ENCODE measurements at regions not wholly inside any gene's neighbourhood (a gene's known extent, or its start where the extent isn't known, plus 50 kb on each side); places are given as distances from the start of the nearest gene placed in this dataset.
"Not testable (repeated sequence)": the region's sequence is repeated elsewhere in the genome, so short reads cannot be mapped to it uniquely, and the experiment has no call there.

DNA sequence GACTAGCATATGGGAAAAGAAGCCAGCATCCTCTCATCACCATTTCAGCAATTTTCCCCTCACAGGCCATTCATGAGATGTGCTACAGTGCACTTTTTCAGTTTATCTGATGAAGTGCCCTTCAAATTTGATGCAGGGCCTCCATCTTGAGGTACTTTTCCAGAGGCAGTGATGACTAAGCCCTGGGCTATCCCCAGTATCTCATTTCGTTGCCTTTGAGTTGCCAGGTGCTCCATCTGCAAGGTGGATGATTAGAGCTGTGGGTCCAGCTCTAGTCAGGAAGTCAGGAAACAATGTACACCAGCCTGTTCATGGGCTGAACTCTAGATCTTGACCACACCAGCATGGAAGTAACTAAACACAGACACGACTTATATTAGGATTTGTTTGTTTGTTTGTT is 425.2 kb downstream of the METTL4 start:
- DNase-seq = no peak

GRCh38 chr18:2146754-2147153 is 424.6 kb downstream of the METTL4 start:
- DNase-seq = no peak

- DNase-seq = no peak
These were observed 423.7 kb downstream of the METTL4 start for GRCh38 chr18:2147476-2148230.

- no peak for DNase-seq
These were observed 422.5 kb downstream of the METTL4 start for GRCh38 chr18:2148823-2149222.

- DNase-seq = no peak
These were observed 420.7 kb downstream of the METTL4 start for GRCh38 chr18:2150566-2150965.

- no peak for DNase-seq
These were observed 417.0 kb downstream of the METTL4 start for GRCh38 chr18:2154278-2154677.

DNA sequence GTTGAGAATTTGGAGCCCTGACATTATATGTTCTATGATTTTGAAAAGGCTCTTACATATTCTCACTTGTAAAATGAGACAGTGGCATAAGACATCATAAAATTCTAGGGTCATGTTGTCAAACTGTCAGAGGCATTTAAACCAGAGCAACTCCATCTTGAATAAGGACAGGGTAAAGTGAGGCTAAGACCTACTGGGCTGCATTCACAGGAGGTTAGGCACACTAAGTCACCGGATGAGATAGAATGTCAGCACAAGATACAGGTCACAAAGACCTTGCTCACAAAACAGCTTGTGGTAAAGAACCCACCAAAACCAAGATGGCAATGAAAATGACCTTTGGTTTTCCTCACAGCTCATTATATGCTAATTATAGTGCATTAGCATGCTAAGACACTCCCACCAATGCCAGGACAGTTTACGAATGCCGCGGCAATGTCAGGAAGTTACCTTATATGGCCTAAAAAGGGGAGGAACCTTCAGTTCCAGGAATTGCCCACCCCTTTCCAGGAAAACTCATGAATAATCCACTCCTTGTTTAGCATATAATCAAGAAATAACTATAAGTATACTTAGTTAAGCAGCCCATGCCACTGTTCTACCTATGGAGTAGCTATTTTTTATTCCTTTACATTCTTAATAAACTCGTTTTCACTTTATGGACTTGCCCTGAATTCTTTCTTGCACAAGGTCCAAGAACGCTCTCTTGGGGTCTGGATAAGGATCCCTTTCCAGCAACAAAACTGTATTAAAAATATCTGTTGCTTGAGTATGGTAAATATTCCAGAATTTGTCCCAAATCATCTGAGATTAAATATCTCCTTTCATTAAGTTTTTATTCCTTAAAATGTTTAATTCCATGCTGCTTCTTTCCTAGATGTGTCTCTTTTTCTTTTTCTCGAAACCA is 406.4 kb downstream of the METTL4 start:
- DNase-seq = no peak

DNA sequence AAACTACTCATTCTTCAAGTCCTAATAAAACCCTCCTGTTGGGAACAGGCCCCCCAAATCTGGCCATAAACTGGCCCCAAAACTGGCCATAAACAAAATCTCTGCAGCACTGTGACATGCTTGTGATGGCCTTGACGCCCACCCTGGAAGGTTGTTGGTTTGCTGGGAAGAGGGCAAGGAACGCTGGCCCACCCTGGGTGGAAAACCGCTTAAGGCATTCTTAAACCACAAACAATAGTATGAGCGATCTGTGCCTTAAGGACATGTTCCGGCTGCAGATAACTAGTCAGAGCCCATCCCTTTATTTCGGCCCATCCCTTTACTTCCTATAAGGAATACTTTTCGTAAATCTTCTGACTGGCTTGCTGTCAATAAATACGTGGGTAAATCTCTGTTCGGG is 404.4 kb downstream of the METTL4 start:
- not testable (repeated sequence) for DNase-seq

DNA sequence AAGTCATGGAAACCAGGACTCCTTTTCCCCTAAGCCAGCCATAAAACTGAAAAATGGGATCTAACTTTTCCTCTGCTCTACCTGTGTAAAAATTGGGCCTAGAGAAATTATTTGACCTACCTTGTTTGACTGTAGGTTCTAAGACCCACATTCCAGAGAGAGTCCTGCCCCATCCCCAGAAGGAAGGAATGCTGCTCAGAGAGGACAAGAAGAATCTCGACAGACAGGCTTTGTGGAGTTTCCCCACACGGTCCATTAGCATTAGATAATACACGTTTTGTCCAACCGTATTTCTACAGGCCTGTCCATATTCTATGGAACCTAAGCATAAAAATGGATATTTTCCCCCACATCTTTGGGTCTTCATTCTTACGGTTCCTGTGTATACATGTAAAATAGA is 403.3 kb downstream of the METTL4 start:
- no peak for DNase-seq

GRCh38 chr18:2169656-2170055 is 401.6 kb downstream of the METTL4 start:
- no peak for DNase-seq

DNA sequence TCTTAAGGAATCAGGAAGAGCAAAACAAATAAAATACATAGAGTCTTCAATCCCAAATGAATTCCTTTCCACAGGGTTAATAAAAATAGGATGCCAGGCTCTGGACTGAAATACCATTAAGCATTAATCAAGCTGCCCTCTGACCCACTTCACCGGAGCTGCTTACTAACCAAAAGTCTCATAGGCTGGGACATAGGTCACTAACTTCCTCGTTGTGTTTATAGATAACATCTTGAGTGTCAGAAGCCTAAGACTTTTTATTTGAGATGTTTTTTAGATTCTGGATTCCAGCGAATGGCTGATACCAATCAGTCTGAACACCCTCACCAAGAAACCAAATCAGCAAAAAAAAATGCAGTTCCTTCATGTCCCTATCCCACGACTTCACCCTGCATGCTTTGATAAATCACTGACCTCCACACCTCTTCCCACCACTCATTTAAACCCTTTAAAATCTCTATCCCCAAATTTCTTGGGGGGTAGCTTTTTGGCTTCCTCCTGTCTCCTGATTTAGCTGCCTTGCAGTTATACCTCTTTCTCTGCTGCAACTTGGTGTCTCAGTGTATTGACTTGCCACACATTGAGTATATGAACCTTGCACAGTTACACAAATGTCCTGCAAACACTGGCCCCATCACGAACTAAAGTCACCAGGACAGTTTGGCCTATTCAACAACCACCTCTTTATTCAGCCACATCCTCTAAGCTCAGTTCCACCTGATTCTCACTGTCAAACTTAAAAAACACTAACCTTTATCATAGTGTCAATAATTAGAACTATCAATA is 399.3 kb downstream of the METTL4 start:
- no peak for DNase-seq

DNA sequence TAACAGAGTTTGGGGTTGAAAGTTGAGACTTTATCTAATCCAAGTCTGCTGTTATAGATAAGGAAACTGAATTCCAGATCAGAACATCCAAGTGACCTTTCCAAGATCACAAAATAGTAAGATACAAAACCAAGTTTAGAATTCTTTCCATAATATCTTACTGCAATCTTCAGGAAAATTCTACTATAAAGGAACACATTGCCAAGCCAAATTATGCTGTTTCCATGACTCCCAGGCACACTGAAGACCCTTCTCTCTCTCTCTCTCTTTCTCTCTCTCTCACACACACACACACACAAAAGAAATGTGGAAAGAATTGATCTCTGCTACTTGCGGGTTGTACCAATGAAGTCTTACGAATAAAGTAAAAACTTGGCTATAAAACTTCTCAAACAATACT is 398.4 kb downstream of the METTL4 start:
- DNase-seq = no peak

DNA sequence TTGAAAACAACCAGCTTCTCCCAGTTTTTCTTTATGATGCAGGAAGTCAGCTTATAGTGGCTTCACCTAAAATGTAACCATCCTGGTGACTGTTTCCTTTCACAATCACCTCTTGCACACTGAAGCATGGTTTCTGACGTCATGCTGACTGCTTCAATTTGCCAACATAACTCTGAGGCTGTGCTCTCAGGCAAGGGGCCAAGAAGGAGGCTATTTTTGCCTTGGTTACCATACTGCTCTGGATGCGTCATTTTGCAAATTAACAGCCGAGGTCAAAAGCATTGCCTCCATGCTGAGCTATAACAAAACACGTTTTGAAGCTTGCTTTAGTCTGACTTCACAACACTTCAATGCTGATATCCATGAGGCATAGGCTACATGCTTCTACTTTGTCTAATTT is 397.8 kb downstream of the METTL4 start:
- no peak for DNase-seq

DNA sequence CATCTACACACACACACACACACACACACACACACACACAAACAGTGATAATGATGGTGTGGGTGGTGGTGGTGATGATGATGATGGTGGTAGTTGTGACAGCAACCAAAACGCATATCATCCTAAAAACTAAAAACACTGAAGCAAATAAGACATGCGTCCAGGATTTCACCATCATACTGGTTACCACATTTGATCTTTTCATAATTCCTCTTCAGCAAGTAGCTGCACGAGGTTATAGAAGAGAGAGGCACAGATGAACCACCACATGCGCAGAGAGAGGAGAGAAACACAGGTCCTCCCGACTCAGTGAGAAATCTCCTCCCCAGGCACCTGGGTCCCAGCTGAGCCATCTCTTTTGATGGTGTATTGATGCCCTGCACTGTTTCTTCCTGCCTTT is 393.3 kb downstream of the METTL4 start:
- DNase-seq = no peak

DNA sequence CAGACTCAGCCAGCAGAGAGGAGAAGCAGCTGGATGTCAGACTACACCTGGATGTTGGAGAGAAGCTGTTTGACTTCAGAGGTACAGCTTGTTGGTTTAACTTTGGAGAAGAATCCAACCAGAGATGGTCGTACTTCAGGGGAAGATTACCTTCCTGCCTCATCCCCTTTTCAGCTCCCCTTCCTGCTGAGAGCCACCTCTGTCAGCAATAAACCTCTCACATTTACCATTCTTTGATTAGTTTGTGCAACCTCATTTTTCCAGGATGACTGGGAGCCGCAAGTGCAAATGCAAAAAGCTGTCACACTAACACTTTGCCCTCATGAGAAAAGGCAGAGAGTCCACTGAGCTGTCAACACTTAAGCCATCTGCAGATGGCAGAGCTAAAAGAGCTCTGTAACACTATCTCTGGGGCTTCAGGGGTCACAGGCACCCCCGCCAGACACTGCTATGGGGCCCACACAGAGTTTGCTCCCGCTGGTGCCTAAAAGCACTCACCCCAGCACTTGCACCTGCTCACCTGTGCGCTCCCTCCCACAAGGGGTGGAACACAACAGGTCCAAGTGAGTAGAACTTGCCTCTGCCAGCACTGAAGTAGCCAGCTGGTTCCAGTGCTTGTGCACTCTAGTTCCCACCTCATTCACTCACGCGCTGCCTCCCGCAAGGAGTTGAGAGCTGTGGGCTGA is 391.7 kb downstream of the METTL4 start:
- no peak for DNase-seq

DNA sequence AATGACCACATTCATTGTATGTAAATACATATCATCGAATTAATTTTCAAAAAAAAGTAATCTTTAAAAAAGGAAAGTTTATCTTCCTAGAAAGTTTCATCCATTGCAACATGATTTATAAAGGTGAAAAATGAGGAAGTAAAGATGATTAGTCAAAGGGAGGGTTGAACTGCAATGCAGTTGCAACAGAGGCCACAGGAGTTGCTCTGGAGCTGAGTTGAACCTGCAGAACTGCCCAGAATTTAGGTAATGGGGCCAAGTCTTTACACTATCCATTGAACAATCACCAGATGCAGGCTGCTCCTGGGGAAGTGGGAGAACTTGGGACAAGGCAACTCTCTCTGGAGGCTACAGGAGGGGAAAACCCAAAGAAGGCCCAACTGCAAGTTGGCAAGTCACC is 390.7 kb downstream of the METTL4 start:
- DNase-seq = no peak

DNA sequence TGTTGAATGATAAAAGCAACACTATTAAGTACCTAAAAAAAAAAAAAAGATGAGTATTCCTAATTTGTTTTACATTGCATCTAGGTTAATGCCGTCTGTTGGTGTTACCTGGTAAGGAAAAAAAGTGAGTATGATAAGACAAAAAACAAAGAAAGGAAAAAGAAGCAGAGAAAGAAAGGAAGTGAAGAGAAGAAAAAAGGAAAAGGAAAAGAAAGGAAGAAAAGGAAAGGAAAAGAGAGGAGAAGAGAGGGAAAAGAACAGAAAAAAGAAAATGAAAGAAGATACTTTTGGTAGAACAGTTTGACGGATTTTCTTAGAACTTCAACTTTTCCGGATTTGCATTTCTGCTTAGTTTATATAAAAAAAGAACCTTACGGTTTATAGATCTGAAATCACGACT is 387.9 kb downstream of the METTL4 start:
- no peak for DNase-seq

GRCh38 chr18:2186967-2187366 is 384.3 kb downstream of the METTL4 start:
- no peak for DNase-seq

- no peak for DNase-seq
These were observed 383.0 kb downstream of the METTL4 start for GRCh38 chr18:2188258-2188657.

DNA sequence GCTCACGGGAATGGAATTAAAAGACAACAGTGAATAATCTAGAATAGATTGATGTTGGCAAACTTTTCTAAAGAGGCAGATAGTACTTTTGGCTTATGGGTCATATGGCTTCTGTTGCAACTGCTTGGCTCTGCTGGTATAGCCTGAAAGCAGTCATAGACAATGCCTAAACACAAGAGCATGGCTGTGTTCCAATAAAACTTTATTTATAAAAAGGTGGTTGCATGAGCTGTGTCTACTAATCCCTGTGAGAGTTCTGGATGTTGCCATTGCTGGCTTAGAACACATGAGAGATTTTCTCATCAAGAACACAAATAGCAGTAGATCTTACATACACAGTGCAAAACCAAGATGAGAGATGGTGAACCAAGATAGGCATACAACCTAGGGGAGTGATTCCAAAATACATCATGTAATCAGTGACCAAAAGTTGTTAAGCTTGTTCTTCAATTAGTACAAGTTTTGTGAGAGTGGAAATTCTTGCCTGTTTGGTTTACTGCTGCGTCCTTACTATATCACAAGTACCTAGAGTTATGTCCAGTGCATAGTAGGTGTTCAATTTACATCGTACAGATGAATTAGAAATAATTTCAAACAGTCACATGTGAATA is 380.0 kb downstream of the METTL4 start:
- DNase-seq = no peak

DNA sequence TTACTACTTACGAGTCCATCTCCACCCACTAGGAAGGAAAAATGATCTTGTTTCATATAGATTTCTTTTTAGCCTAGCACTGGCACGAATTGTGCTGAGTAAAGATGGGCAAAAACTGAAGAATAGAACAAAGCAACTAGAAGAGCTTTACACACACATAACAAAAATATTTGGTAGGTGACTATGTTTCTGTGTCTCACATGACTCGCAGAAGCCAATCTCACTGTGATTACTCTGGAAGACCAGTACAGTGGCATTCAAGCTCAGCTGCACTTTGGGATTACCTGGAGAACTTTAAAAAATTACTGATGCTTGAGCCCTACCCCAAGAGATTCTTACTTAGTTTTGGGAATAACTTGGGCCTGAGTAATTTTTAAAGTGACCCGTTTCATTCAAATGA is 378.7 kb downstream of the METTL4 start:
- DNase-seq = no peak

DNA sequence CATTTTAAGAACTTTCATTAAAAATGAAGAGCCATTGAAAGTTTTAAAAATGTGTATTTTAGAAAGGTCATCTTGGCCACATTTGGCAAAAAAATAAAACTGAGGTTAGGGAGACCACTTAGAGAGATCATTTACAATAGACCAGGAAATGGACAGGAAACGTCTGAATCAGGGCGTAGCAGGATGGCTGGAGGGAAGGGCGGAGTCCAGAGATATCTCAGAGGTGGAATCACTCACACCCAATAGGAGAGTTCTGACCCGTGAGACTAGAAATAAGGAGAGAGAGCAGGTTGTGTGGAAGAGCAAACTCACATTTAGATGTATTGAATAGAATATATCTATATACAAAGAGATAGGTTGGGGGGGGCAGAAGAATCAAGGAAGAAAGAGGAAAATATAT is 373.4 kb downstream of the METTL4 start:
- DNase-seq = no peak
